NCI-H2196 treated with DMSO at 0.1 percent for 48 hours (cell line): ENCODE measurements at regions not wholly inside any gene's neighbourhood (a gene's known extent, or its start where the extent isn't known, plus 50 kb on each side); places are given as distances from the start of the nearest gene placed in this dataset.

Experiments
- DNase-seq: peaks from one replicate; lab custom pipeline; 2025; ENCODE audit not compliant: unreplicated experiment; lab: John Stamatoyannopoulos, UW

DNA sequence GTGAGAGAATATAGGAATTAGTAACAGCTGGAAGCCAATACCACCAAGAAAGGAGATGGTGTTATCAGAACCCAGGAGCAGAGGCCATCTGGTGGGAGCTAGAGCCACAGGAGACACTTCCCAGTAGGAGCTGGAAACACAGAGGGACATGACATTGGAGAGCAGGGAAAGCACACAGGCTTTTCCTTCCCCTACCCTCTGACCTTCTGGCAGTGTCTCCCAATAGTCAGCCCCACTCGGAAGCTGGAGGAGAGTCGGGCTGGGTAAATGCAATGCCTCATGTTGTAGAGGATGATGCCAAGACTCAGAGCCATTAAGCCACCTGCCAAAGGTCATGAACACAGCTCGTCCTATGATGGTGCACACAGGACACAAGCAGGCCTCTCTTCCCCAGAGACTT is 538.5 kb downstream of the BCL11B start:
- DNase-seq, result no peak

DNA sequence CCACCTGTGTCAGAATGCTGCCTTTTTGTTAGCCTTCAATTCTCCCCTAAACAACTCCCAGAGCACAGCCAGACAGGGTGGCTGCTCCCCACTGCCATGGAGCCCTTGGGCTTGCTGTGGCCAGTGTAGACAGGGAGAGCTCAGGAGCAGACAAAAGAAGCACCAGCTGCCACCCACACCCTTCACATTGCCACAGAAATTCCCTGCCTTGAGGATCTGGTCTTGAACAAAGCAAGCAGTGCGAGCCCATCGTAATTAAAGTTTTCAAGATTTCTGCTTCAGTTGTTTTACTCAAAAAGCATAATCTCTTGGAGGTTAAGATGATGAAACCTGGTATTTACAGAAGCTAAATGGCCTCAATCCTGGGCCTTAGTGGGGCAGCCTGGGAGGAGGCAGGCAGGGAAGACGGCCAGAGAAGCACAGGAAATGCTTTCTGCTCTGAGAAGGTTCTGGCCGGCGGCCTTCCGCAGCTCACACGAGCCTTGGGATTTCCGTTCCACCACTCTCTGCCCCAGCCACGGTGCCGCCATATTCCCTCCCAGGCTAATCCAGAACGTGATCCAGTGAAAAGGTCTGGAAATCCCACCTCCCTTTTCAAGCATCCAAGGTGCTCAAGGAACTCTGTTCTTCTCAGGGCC is 535.2 kb downstream of the BCL11B start:
- DNase-seq, result no peak

DNA sequence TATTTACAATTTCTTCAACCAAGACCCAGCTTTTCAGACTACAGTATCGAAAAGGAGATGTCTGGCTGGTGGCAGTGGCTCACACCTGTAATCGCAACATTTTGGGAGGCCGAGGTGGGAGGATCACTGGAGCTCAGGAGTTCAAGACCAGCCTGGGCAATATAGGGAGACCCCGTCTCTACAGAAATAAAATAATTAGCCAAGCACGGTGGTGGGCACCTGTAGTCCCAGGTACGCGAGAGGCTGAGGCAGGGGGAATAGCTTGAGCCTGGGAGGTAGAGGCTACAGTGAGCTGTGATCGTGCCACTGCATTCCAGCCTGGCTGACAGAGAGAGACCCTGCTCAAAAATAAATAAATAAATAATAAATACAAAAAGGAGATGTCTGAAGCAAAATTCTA is 530.5 kb downstream of the BCL11B start:
- DNase-seq, result no peak

DNA sequence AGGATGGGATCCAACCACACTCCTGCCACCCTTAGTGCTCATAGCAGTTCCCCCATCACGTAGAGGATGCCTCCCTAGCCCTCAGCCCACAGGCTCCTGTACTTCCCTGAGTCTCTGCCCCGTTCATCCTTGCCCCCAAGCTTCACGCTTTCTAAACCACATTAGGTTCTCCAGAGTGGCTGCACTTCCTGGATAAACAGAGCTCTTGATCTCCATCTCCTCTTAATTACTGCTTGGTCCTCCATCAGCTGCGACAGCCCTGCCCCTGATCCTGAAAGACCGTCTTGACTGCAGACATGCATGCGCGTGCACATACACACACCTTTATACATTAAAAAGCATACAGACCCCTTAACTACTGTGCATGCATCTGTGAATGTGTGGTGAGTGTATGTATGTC is 530.0 kb downstream of the BCL11B start:
- no peak for DNase-seq

DNA sequence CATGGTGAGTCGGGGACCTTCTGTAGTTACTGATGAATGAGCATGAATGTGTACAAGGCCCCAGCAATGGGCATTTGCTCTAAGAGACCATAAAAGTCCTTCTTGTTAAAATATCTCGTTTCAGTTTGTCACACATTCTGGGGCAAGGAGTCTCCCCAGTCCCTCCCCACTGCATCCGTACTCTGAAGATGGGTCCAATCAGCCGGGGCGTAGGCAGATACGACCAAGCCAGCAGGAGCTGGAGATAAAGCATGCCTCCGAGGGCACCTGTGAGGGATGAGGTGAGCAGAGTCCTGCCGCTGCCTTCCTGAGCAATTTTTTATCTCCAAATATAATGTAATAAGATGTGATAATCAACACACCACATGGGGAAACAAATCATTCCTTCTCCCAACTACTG is 528.5 kb downstream of the BCL11B start:
- DNase-seq, result no peak

DNA sequence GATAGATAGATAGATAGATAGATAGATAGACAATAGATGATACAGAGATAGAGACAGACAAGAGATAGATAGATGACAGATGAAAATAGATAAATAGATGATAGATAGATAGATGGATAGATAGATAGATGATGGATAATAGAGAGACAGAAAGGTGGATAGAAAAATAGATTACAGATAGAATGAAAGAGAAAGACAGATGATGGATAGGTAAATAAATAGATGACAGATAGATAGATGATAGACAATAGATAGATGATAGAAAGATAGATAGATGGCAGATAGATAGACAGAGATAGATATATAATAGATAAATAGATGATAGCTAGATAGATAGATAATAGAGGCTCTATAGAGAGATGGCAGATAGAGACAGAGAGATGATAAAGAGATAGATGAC is 523.0 kb downstream of the BCL11B start:
- DNase-seq, result no peak

DNA sequence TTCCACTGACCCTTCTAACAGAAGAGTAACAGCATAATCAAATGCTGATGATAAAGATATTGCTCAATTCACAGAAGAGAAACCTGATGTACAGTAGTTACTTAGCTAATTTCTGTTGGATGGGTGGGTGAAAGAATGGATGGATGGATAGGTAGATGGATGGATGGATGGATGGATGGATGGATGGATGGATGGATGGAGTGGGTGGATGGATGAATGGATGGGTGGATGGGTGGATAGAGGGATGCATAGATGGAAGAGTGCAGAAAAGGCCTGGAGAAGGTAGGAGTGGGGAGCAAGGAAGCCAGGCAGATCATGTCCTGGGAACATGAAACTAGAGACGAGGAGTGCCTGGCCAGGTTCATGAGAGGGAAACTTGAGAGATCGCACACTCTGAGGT is 520.9 kb downstream of the BCL11B start:
- no peak for DNase-seq

DNA sequence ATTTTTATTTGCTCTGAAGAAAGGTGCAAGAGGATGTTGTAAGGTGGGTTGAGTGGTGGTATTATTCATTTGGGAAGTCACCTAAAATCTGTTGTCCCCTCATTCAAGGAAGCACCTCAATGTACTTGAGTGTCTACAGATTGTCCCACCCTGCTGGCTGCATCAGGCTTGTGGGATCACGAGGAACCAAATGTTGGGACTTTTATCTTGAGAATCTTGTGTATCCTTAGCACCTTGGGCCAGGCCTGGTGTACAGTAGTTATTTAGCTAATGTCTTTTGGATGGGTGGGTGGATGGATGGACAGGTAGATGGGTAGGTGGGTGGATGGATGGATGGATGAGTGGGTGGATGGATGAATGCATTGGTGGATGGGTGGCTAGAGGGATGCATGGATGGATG is 519.3 kb downstream of the BCL11B start:
- DNase-seq, result no peak

DNA sequence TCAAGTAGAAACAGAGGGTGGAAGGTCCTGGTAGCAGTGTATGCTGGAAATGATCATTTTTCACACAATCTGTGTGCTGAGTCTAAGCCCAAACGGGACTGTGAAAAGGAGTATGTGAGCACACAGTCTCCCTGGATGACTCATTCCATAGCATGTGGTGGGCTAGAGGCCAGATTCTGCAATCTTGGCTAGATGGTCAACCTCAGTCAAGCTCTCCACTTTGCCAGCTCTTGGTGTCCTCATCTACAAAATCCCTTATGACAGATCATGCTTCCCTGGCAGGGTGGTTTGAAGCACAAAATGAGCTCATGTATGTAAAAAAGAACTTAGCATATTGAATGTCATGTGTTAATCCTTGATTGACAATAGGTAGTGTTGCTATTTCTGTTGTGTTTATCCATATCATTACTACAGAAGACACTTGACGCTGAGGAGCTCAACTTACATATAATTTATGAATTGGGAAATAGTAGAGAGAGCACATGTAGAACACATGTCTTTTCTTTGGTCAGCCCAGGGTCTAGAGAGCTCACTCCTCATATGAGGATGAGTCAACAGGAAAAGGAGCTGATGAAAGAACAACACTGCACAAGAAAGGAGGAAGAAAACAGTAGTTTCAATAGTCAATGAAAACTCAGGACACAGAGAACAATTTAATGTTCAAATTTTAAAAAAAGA is 517.5 kb downstream of the BCL11B start:
- no peak for DNase-seq

DNA sequence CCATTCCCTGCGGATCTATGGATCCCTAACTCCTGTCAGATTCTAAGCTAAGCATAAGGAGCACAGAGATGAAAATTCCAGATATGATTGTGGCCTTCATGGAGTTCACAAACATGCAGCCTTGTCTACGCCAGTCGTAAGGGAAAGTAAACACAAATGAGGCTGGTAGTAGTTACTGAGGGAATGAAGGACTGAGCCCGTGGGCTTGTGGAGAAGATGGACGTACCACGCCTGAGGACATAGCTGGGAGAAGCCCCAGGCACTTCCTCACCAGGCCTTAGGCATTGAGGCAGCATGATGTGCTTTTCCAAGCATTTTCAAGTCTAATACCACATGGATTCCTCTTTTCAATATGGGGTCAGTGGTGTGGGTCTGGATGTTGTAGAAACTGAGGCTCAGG is 515.2 kb downstream of the BCL11B start:
- no peak for DNase-seq

DNA sequence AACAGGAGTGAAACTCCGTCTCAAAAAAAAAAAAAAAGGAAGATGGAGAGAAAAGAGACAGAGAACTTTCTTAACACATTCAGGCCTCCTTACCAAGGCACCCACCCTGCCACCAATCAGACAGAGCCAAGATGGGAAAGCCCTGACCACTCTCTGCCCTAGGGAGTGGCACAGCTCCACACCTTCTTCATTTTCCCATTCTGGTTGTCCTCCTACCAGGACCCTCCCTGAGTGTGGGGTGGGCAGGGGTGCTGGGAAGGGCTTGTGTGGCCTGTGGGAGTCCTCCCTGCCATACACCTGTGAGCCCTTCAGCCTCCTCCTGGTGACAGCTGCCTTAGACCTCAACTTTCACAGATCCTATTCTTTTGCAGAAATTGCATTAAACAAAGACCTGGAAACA is 513.6 kb downstream of the BCL11B start:
- no peak for DNase-seq

DNA sequence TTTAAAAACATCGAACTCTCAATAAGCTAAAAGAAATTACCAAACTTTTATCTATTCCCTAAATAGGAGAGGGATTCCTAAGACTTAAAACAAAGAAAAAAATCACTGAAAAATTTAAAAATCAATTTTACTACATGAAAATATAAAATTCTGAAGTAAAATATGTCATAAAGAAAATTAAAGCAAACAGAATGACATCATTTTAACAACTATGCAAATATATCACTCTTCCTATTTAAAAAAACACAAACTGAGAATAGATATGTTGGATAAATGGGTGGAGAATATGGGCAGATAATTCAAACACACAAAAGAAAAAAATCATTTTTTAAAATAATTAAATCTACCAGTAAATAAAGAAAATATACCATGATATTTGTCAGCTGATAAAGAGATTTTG is 510.0 kb downstream of the BCL11B start:
- no peak for DNase-seq

DNA sequence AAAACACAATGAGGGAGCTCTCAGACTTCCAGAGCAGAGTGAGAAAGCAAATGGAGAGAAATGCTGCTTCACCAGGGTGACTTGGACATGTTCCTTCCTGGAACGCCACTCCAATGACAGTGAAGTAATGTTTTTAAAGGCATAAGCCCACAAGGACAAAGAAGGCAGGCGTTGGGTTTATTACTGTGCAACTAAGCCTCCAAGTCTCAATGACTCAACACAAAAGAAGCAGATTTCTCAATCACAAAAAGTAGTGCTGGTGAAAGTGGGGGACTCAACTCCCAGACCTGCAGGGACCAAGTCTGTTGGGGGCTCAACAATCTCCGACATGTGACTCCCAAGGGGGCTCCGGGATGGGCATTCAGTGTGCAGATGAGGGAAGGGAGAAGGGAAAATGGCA is 505.2 kb downstream of the BCL11B start:
- DNase-seq, result no peak

DNA sequence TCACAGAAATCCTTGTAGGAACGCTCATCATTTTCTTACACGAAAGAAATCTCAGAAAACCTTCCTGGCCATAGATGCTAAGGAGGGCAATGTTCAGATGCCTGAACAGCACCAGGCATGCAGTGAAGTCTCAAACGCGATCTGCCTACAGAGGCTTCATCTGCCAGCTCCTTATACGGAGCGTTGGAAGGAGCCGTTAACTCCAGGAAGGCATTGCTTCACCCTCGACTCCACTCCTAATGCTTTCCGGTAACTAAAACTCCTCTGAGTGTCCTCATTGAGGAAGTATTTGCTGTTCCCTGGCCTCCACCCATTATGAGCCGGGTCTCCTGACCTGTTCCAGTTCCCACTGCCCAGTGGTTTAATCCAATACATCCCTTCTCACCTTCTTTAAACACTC is 502.7 kb downstream of the BCL11B start:
- DNase-seq, result no peak

DNA sequence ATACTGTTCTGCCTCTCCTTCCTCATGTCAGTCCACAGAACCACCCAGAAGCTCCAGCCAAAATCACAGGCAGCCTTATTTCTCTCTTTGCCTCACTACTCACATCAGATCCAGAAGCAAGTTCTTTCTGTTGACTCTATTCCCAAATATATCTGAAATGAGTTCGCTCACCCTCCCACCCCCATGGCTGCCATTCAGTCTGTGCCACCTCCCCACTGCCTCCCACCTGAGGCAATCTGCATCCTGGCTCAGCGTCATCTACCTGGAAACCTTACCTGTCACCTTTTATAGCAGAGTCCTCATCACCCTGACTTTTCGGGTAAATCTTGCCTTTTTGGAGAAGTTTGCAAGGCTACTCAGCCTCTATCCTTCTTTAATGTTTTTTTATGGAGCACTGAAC is 501.8 kb downstream of the BCL11B start:
- DNase-seq, result no peak

DNA sequence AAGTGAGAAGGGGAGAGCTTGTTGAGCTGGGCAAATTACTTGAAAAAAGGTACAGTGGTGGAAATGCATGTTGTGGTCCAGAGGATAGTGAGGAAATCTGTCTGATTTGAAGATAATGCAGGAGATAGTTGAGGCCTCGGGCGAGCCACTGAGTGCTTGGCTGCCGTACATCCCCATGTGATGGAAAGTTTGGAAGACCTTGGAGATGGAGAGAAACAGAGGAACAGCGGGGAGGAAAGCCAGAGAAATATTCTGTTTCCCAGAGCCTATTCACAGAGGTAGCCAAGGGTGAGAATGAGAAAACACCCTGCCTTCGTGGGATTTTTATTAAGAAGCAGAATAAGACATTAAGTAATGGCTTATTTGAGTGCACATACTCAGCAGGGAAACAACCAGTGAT is 498.2 kb downstream of the BCL11B start:
- no peak for DNase-seq

DNA sequence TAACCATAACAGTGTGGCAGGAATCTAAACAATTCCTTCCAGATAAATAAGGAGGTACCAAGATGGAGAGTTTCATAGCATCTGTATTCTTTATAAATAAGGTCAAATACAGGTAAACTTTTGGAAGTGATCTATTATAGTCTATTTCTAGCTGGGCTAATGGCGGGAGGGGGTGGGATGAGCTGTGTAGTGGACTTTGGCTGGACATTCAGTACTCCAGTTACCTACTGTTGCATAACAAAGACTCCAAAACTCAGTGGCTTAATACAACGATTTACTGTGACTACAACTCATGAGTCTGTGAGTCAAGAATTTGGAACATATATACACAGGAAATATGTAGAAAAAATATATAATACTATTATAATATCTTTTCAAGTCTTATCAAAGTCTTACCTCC is 496.1 kb downstream of the BCL11B start:
- DNase-seq, result no peak

DNA sequence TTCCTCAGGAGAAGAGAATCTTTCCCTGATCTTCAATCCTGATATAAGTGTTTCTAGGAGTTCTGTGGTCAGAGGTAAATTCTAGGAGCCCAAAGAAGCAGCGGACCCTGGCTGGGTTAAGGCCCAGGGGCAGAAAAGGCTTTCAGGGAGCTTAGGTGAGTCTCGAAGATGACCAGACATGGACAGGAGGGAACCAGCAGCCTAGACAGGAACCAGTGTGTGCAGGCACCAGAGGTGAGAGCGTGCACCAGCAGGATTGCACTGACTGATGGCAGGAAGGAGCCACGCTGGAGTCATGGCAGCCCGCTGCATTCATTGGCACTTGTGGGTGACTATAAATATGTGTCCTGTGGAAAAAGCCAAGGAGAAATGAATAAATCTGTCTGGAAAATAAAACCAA is 489.9 kb downstream of the BCL11B start:
- DNase-seq, result no peak

DNA sequence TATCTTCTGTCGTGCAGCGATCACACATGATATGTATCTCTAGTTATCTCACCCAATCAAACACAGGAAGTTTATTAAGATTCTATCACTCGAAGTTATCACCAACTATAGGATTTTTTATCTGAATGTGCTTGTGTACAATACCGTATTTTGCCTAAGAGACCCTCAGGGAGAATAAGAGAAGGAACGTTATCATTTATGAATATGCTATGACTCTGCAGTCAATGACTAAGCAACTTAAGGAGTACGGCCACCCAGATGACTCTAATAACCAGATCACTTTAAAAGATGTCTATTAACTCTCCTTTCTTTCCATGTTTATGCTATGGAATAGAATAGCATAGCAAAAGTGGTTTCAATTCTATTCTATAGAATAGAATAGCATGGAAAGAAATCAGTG is 486.4 kb downstream of the BCL11B start:
- no peak for DNase-seq

DNA sequence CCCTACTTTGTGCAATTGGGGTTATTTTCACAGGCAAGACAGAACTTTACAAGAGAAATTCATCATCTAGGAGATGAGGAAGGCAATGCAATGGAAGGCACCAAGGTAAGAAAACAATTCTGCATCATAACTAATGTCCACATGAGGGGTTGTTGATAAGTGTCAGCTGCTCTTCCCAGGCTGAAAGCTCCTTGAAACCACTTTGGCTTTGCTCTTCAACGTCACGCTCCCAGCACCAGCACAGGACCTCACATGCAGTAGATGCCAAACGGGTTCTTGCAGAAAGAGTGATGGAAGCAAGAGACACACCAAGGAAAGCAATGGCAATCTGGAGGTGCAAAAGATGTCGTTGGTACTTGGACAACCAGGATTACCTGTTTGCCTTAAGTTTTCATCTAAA is 485.5 kb downstream of the BCL11B start:
- DNase-seq, result no peak

DNA sequence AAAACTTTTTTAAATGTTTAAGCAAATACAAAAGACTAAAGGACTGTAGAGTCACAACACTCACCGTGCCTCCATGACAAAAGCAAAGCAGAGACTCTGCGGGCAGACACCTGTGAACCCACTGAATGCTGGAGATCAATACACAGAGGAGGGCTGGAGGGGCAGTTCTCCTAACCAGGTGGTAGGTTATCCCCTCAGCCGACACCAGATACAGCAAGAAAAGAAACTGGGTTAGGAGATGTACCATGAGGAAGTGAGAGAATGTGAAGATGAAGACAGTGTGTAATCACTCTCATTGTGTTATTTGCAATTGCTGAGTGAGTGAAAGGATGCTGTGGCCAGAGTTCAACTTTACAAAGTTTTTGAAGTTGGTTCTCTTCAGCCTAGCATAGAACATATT is 480.3 kb downstream of the BCL11B start:
- DNase-seq, result no peak

DNA sequence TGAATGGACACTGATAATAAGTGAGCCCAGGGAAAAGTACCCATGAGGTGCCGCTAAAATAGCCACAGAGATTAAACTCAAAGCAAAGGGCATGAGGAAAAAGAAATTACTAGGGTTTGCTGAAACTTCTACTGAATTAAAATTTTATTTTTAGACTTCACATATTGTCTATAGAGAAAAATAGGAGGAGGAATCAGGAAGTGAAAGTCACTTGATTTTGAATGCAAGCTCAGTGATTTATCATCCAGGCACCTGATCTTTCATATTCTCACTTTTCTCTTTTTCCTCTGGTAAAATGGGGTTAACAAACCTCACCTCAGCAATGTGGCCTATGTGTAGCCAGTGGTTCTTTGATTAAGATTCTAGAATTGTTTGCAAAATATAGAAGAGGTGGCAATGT is 479.8 kb downstream of the BCL11B start:
- DNase-seq, result no peak

DNA sequence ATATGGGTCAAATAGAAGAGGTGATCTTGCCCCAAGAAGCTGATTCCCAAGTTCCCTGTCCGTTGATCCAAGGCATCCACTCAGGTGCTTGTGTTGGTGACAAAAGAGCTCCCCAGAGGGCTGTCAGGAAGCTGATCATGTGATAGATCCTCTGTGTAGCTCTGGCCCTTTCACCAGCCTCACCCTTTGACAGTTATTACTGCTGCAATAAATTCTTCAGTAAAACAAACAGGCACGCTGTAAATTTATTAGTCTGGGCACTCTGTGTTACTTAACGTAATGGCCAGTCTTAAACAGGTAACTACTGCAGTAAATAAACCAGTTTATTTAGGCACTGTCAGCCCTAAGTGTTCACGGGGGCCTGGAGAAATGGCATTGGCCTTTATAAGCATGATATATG is 473.9 kb downstream of the BCL11B start:
- DNase-seq, result no peak
